K562 (cell line): ENCODE measurements at regions not wholly inside any gene's neighbourhood (a gene's known extent, or its start where the extent isn't known, plus 50 kb on each side); places are given as distances from the start of the nearest gene placed in this dataset.

Experiments used
- ATAC-seq: fragments of 200-7000 bp; cut with Tn5 transposase; 3 replicates; pipeline ENCODE4 v1.9.1; 2020; ENCODE audit warnings: moderate library complexity
- BruUV-seq: library from RNA; stranded (reverse); fragments of 400-500 nt; replicated peaks from 2 replicates; lab custom pipeline; 2021; lab: Mats Ljungman, UMichigan
- CTCF ChIA-PET: fragments of 300-600 bp; formaldehyde crosslinking; extraction: SDS; loops from one replicate; lab custom pipeline; 2021; ENCODE audit warnings: low intra/inter-chr PET ratio; lab: Yijun Ruan, JAX
- POLR2A ChIA-PET: fragments of 300-600, 350-650 bp; sonication (Branson Sonifier 250); formaldehyde crosslinking; extraction: SDS; loops from one replicate; lab custom pipeline; 2021; ENCODE audit warnings: antibody characterized with exemption, inconsistent platforms; lab: Yijun Ruan, JAX
- DNase-seq, 4 experiments: peaks; one replicate each; pipeline versions ENCODE4 v3.0.0 to v3.0.0-alpha.2; 2011 to 2018; ENCODE audit warnings: low spot score in 3 of 4, mixed read lengths in 3 of 4; ENCODE audit errors: extremely low read depth in 1 of 4
- FAIRE-seq: peaks from 2 replicates; lab custom pipeline; 2011; peaks lifted over from hg19 to GRCh38; lab: Jason Lieb, UNC
- H2AFZ ChIP-seq: 2 replicates; pipeline ENCODE4 v1.6.0; 2011; ENCODE audit warnings: low read depth, low read length, control low read depth, inconsistent platforms
- H3K27ac ChIP-seq: fragments of 200-600 bp; 3 replicates; pipeline ENCODE4 v1.8.0; 2011; ENCODE audit warnings: low read depth, mild to moderate bottlenecking, control low read depth, inconsistent platforms, low read length, moderate library complexity, mixed read lengths; ENCODE audit errors: extremely low read depth
- H3K27me3 ChIP-seq, 2 experiments: fragments of 300-600 bp in 1 of 2; 2 replicates in 1 of 2; 3 replicates in 1 of 2; pipeline versions ENCODE4 v1.6.0 to v1.8.0; 2011; ENCODE audit warnings: inconsistent platforms in 2 of 2, low read length in 2 of 2, mild to moderate bottlenecking in 1 of 2, mixed read lengths in 1 of 2, moderate library complexity in 1 of 2; ENCODE audit not compliant: control insufficient read depth in 2 of 2, insufficient read depth in 2 of 2
- H3K36me3 ChIP-seq: fragments of 300-600 bp; 3 replicates; pipeline ENCODE4 v1.8.0; 2011; ENCODE audit warnings: mild to moderate bottlenecking, low read length, inconsistent platforms; ENCODE audit not compliant: control insufficient read depth, insufficient read depth
- H3K4me1 ChIP-seq, 2 experiments: fragments of 200-600 bp in 1 of 2; replicated peaks in 1 of 2; 2 replicates in 1 of 2; 3 replicates in 1 of 2; pipeline versions ENCODE4 v1.5.1 to v1.8.0; 2011; ENCODE audit warnings: inconsistent platforms in 2 of 2, low read length in 2 of 2, mild to moderate bottlenecking in 1 of 2, mixed read lengths in 1 of 2, moderate library complexity in 1 of 2; ENCODE audit not compliant: control insufficient read depth in 2 of 2, insufficient read depth in 2 of 2
- H3K4me2 ChIP-seq: 2 replicates; pipeline ENCODE4 v1.6.1; 2011; ENCODE audit warnings: low read length, control low read depth, inconsistent platforms, mixed read lengths; ENCODE audit not compliant: insufficient read depth
- H3K4me3 ChIP-seq: fragments of 200-600 bp; sonication (generic), shearing (Covaris generic); 2 replicates; pipeline ENCODE4 v1.5.1; 2016; ENCODE audit warnings: control low read depth, inconsistent platforms
- H3K79me2 ChIP-seq: fragments of 200-600 bp; 3 replicates; pipeline ENCODE4 v1.8.0; 2011; ENCODE audit warnings: low read length, inconsistent platforms; ENCODE audit not compliant: control insufficient read depth, insufficient read depth
- H3K9ac ChIP-seq, 2 experiments: 2 replicates each; pipeline versions ENCODE4 v1.6.0 to v1.6.1; 2011; ENCODE audit warnings: low read depth in 2 of 2, low read length in 2 of 2, control low read depth in 1 of 2, inconsistent platforms in 1 of 2, mild to moderate bottlenecking in 1 of 2, mixed read lengths in 1 of 2; ENCODE audit not compliant: insufficient read depth in 1 of 2
- H3K9me1 ChIP-seq: one replicate; pipeline ENCODE4 v1.6.0; 2011; ENCODE audit warnings: inconsistent platforms, mild to moderate bottlenecking, low read length, moderate library complexity; ENCODE audit not compliant: control insufficient read depth, insufficient read depth
- H3K9me3 ChIP-seq: replicated peaks from 2 replicates; pipeline ENCODE4 v1.5.1; 2011; ENCODE audit warnings: low read depth, low read length, inconsistent platforms; ENCODE audit not compliant: control insufficient read depth, insufficient read depth
- H4K20me1 ChIP-seq: replicated peaks from 2 replicates; pipeline ENCODE4 v1.6.1; 2011; ENCODE audit warnings: low read length, inconsistent platforms, mixed read lengths; ENCODE audit not compliant: control insufficient read depth, insufficient read depth
- ELF4 ChIP-seq: fragments of 450-650 bp; formaldehyde crosslinking; IDR thresholded peaks from 2 replicates; pipeline ENCODE4 v1.4.0; 2022; ENCODE audit warnings: missing genetic modification characterization
- GTF2F1 ChIP-seq: IDR thresholded peaks from 2 replicates; pipeline ENCODE4 v1.6.1; 2011; ENCODE audit warnings: low read depth, low read length, improper control_type of control experiment
- NFIX ChIP-seq: fragments of 250-450 bp; sonication (Bioruptor Pico); IDR thresholded peaks from 2 replicates; pipeline ENCODE4 v1.4.0; 2020; ENCODE audit warnings: low read depth, mild to moderate bottlenecking, moderate library complexity
- RBM34 ChIP-seq: fragments of 200-400 bp; formaldehyde crosslinking; IDR thresholded peaks from 2 replicates; pipeline ENCODE4 v1.6.1; 2018; ENCODE audit warnings: low read length, borderline replicate concordance; ENCODE audit not compliant: insufficient read depth
- ZKSCAN3 ChIP-seq: fragments of 250-450 bp; sonication (Bioruptor Pico); IDR thresholded peaks from 2 replicates; pipeline ENCODE4 v1.4.0; 2020
- WGBS: fragments of 100-300 bp; shearing (Covaris generic); methylation state at CpG from one replicate; pipeline ENCODE4 v1.1.6; 2016; ENCODE audit warnings: low coverage, mixed read lengths; ENCODE audit not compliant: insufficient coverage; ENCODE audit errors: missing lambda C conversion rate; 5-methylcytosine and 5-hydroxymethylcytosine counted together
- in situ Hi-C: fragments of 300-500 bp; cut with MboI; formaldehyde crosslinking; loops from 4 replicates; pipeline ENCODE4 v1.15.0; 2018; ENCODE audit warnings: inconsistent platforms, mixed read lengths
- intact Hi-C: fragments of 100-400 bp; cut with micrococcal nuclease; formaldehyde crosslinking; loops from 2 replicates; pipeline ENCODE4 v1.14.2; 2022
- TF ChIP-seq, protein P1 (sequence below): fragments of 250-450 bp; sonication (Bioruptor Pico); IDR thresholded peaks from 2 replicates; pipeline ENCODE4 v1.4.0; 2020; ENCODE audit warnings: borderline replicate concordance
- TF ChIP-seq, protein P2 (sequence below), 2 experiments: fragments of 150-350 bp in 1 of 2; IDR thresholded peaks; 2 replicates each; pipeline ENCODE4 v1.6.1; 2012 to 2016; ENCODE audit warnings: low read depth in 2 of 2, low read length in 2 of 2, mild to moderate bottlenecking in 1 of 2, moderate library complexity in 1 of 2
- TF ChIP-seq, protein P3 (sequence below): sonication (generic); formaldehyde crosslinking; IDR thresholded peaks from 2 replicates; pipeline ENCODE4 v1.8.0; 2022; ENCODE audit warnings: mild to moderate bottlenecking, missing genetic modification reagents, borderline replicate concordance

DNA sequence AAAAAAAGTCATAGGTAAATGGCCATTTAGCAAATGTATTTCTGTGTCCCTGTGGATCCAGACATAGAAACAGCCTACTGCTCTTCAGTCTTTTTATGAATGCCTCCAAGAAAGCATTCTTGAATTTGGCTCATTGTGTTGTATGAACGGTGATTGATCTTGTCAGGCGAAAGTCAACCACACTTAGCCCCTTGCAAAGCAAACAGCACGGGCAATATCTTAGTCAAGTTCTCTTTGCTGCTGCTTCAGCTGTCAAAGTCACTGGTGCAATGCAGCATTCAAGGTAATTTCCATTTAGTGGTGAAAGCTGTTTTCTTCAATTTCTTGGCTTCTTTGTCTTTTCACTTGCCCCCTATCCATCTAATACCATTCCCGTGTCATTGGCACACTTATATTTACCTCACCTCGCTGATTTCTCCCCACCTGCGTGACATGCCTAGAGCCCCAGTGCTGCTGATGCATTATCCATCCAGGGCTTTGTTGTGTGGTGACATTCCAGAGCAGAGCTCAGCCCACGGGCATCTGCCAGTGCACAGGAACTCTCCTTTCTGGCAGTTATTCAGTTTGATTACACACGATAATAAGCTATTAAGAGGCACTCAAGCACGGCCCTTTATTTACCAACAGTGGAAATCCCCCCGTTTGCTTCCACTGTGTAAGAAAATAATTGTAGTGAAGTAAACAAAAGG, 362.3 kb upstream of the NOVA1 start:
- H3K36me3 ChIP-seq: no peaks in the 10 kb centered on the region
- ATAC-seq (no peak), FAIRE-seq (no peak)
- intact Hi-C loops: no loop called here
- no peak overlapping the region for H3K4me3 ChIP-seq
- no peaks in the 10 kb centered on the region for H3K9me1 ChIP-seq
- TF ChIP-seq ZKSCAN3 (CRISPR knock-in tag) (no peak), GTF2F1 (no peak), NFIX (CRISPR knock-in tag) (no peak), RBM34 (no peak), ELF4 (CRISPR knock-in tag) (no peak)
- TF ChIP-seq, protein P1, sequence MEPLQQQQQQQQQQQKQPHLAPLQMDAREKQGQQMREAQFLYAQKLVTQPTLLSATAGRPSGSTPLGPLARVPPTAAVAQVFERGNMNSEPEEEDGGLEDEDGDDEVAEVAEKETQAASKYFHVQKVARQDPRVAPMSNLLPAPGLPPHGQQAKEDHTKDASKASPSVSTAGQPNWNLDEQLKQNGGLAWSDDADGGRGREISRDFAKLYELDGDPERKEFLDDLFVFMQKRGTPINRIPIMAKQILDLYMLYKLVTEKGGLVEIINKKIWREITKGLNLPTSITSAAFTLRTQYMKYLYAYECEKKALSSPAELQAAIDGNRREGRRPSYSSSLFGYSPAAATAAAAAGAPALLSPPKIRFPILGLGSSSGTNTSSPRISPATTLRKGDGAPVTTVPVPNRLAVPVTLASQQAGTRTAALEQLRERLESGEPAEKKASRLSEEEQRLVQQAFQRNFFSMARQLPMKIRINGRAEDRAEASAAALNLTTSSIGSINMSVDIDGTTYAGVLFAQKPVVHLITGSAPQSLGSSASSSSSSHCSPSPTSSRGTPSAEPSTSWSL (CRISPR knock-in tag): no peak
- TF ChIP-seq, protein P2, sequence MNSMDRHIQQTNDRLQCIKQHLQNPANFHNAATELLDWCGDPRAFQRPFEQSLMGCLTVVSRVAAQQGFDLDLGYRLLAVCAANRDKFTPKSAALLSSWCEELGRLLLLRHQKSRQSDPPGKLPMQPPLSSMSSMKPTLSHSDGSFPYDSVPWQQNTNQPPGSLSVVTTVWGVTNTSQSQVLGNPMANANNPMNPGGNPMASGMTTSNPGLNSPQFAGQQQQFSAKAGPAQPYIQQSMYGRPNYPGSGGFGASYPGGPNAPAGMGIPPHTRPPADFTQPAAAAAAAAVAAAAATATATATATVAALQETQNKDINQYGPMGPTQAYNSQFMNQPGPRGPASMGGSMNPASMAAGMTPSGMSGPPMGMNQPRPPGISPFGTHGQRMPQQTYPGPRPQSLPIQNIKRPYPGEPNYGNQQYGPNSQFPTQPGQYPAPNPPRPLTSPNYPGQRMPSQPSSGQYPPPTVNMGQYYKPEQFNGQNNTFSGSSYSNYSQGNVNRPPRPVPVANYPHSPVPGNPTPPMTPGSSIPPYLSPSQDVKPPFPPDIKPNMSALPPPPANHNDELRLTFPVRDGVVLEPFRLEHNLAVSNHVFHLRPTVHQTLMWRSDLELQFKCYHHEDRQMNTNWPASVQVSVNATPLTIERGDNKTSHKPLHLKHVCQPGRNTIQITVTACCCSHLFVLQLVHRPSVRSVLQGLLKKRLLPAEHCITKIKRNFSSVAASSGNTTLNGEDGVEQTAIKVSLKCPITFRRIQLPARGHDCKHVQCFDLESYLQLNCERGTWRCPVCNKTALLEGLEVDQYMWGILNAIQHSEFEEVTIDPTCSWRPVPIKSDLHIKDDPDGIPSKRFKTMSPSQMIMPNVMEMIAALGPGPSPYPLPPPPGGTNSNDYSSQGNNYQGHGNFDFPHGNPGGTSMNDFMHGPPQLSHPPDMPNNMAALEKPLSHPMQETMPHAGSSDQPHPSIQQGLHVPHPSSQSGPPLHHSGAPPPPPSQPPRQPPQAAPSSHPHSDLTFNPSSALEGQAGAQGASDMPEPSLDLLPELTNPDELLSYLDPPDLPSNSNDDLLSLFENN (IDR thresholded peaks at IDR 0.05; ENCODE audit: low read depth in 2 of 2, low read length in 2 of 2): no peak
- TF ChIP-seq, protein P3, sequence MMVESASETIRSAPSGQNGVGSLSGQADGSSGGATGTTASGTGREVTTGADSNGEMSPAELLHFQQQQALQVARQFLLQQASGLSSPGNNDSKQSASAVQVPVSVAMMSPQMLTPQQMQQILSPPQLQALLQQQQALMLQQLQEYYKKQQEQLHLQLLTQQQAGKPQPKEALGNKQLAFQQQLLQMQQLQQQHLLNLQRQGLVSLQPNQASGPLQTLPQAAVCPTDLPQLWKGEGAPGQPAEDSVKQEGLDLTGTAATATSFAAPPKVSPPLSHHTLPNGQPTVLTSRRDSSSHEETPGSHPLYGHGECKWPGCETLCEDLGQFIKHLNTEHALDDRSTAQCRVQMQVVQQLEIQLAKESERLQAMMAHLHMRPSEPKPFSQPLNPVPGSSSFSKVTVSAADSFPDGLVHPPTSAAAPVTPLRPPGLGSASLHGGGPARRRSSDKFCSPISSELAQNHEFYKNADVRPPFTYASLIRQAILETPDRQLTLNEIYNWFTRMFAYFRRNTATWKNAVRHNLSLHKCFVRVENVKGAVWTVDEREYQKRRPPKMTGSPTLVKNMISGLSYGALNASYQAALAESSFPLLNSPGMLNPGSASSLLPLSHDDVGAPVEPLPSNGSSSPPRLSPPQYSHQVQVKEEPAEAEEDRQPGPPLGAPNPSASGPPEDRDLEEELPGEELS: no peak
- TF ChIP-seq, all 486 proteins: peak for 0
- DNase-seq: no peak
- ChIA-PET POLR2A (no interaction called here), CTCF (no interaction called here)
- Histone ChIP-seq H3K9me3 (no peaks in the 10 kb centered on the region), H2AFZ (no peak overlapping the region), H3K27me3 (no peaks in the 10 kb centered on the region), H3K4me2 (no peak overlapping the region), H4K20me1 (no peaks in the 10 kb centered on the region), H3K79me2 (no peaks in the 10 kb centered on the region), H3K9ac (no peak overlapping the region), H3K27ac (no peak overlapping the region), H3K4me1 (no peaks in the 10 kb centered on the region)
- no TSS peak for BruUV-seq
- in situ Hi-C loops: no loop called here
- 39% methylated on average over 10 of the region's 10 CpGs for WGBS
